ENCODE measurements at regions not wholly inside any gene's neighbourhood (a gene's known extent, or its start where the extent isn't known, plus 50 kb on each side); places are given as distances from the start of the nearest gene placed in this dataset.

- no peak for ATAC-seq
- no peaks in the 10 kb centered on the region for H3K27me3 Mint-ChIP-seq
- peaks cover 8% of the 10 kb centered on the region for H3K9me3 Mint-ChIP-seq
- H3K36me3 Mint-ChIP-seq: no peaks in the 10 kb centered on the region
- H3K27ac Mint-ChIP-seq: no peak overlapping the region
- no peak for DNase-seq (ENCODE audit: low spot score)
- no peak overlapping the region for H3K4me3 Mint-ChIP-seq
- H3K4me1 Mint-ChIP-seq (ENCODE audit: low read depth in 2 of 2): no peaks in the 10 kb centered on the region
Observed at GRCh38 chr2:164439885-164440284, 181.4 kb downstream of the GRB14 start.

- ATAC-seq: no peak
- Mint-ChIP-seq H3K4me3 (no peak overlapping the region), H3K4me1 (ENCODE audit: low read depth in 2 of 2) (no peaks in the 10 kb centered on the region), H3K9me3 (peaks cover 8% of the 10 kb centered on the region), H3K27me3 (no peaks in the 10 kb centered on the region), H3K27ac (no peak overlapping the region), H3K36me3 (no peaks in the 10 kb centered on the region)
- DNase-seq (ENCODE audit: low spot score): no peak
Observed at GRCh38 chr2:164439235-164439634, 182.0 kb downstream of the GRB14 start.

- Mint-ChIP-seq H3K27me3 (no peaks in the 10 kb centered on the region), H3K4me3 (no peak overlapping the region), H3K36me3 (no peaks in the 10 kb centered on the region), H3K4me1 (ENCODE audit: low read depth in 2 of 2) (no peaks in the 10 kb centered on the region), H3K27ac (no peak overlapping the region), H3K9me3 (peaks cover 8% of the 10 kb centered on the region)
- DNase-seq (ENCODE audit: low spot score) (no peak), ATAC-seq (no peak)
Observed at GRCh38 chr2:164438490-164439205, 182.6 kb downstream of the GRB14 start.

GRCh38 chr2:164436131-164436530, 185.2 kb downstream of the GRB14 start:
- Mint-ChIP-seq H3K27ac (no peak overlapping the region), H3K27me3 (no peaks in the 10 kb centered on the region), H3K9me3 (peaks cover 3% of the 10 kb centered on the region), H3K36me3 (no peaks in the 10 kb centered on the region), H3K4me3 (no peak overlapping the region), H3K4me1 (ENCODE audit: low read depth in 2 of 2) (no peaks in the 10 kb centered on the region)
- no peak for ATAC-seq
- DNase-seq (ENCODE audit: low spot score): no peak

GRCh38 chr2:164430166-164430783, 191.0 kb downstream of the GRB14 start:
- Mint-ChIP-seq H3K4me3 (no peak overlapping the region), H3K36me3 (peaks cover 3% of the 10 kb centered on the region), H3K9me3 (no peaks in the 10 kb centered on the region), H3K27ac (no peak overlapping the region), H3K27me3 (no peaks in the 10 kb centered on the region), H3K4me1 (ENCODE audit: low read depth in 2 of 2) (no peaks in the 10 kb centered on the region)
- ATAC-seq (no peak), DNase-seq (ENCODE audit: low spot score) (no peak)

- Mint-ChIP-seq H3K9me3 (no peaks in the 10 kb centered on the region), H3K4me1 (ENCODE audit: low read depth in 2 of 2) (no peaks in the 10 kb centered on the region), H3K27ac (no peak overlapping the region), H3K36me3 (peaks cover 5% of the 10 kb centered on the region), H3K4me3 (no peak overlapping the region), H3K27me3 (peaks cover 0 to 2% of the 10 kb centered on the region in 2 donors)
- no peak for DNase-seq (ENCODE audit: low spot score)
- no peak for ATAC-seq
Observed at GRCh38 chr2:164429354-164429753, 191.9 kb downstream of the GRB14 start.

GRCh38 chr2:164427111-164427510, 194.2 kb downstream of the GRB14 start:
- ATAC-seq: no peak
- Mint-ChIP-seq H3K36me3 (peaks cover 5% of the 10 kb centered on the region), H3K4me3 (no peak overlapping the region), H3K27ac (no peak overlapping the region), H3K27me3 (peaks cover 0 to 2% of the 10 kb centered on the region in 2 donors), H3K9me3 (no peaks in the 10 kb centered on the region), H3K4me1 (ENCODE audit: low read depth in 2 of 2) (no peaks in the 10 kb centered on the region)
- DNase-seq (ENCODE audit: low spot score): no peak

- H3K27ac Mint-ChIP-seq: no peak overlapping the region
- peaks cover 6% of the 10 kb centered on the region for H3K9me3 Mint-ChIP-seq
- ATAC-seq (no peak), DNase-seq (ENCODE audit: low spot score) (no peak)
- H3K4me1 Mint-ChIP-seq (ENCODE audit: low read depth in 2 of 2): no peaks in the 10 kb centered on the region
- H3K36me3 Mint-ChIP-seq: peaks cover 5% of the 10 kb centered on the region
- H3K27me3 Mint-ChIP-seq: peaks cover 0 to 2% of the 10 kb centered on the region in 2 donors
- H3K4me3 Mint-ChIP-seq: no peak overlapping the region
Observed at GRCh38 chr2:164420787-164421186, 200.5 kb downstream of the GRB14 start.

- H3K4me3 Mint-ChIP-seq: no peak overlapping the region
- H3K27ac Mint-ChIP-seq: no peak overlapping the region
- H3K27me3 Mint-ChIP-seq: no peaks in the 10 kb centered on the region
- H3K36me3 Mint-ChIP-seq: no peaks in the 10 kb centered on the region
- ATAC-seq (no peak), DNase-seq (ENCODE audit: low spot score) (no peak)
- H3K4me1 Mint-ChIP-seq (ENCODE audit: low read depth in 2 of 2): no peaks in the 10 kb centered on the region
- H3K9me3 Mint-ChIP-seq: peaks cover 9% of the 10 kb centered on the region
Observed at GRCh38 chr2:164412831-164413230, 208.5 kb downstream of the GRB14 start.

GRCh38 chr2:164389411-164389810, 231.9 kb downstream of the GRB14 start:
- Mint-ChIP-seq H3K4me1 (ENCODE audit: low read depth in 2 of 2) (no peaks in the 10 kb centered on the region), H3K36me3 (no peaks in the 10 kb centered on the region), H3K27ac (no peak overlapping the region), H3K27me3 (no peaks in the 10 kb centered on the region), H3K9me3 (peaks cover 10% of the 10 kb centered on the region), H3K4me3 (no peak overlapping the region)
- ATAC-seq (no peak), DNase-seq (ENCODE audit: low spot score) (no peak)

- Mint-ChIP-seq H3K27me3 (no peaks in the 10 kb centered on the region), H3K9me3 (peaks cover 10% of the 10 kb centered on the region), H3K36me3 (no peaks in the 10 kb centered on the region), H3K27ac (no peak overlapping the region), H3K4me1 (ENCODE audit: low read depth in 2 of 2) (no peaks in the 10 kb centered on the region), H3K4me3 (no peak overlapping the region)
- DNase-seq (ENCODE audit: low spot score): no peak
- ATAC-seq: no peak
Observed at GRCh38 chr2:164388511-164388910, 232.8 kb downstream of the GRB14 start.

GRCh38 chr2:164386231-164386630, 235.1 kb downstream of the GRB14 start:
- H3K9me3 Mint-ChIP-seq: peaks cover 8% of the 10 kb centered on the region
- no peak overlapping the region for H3K27ac Mint-ChIP-seq
- H3K4me1 Mint-ChIP-seq (ENCODE audit: low read depth in 2 of 2): no peaks in the 10 kb centered on the region
- no peak for ATAC-seq
- no peaks in the 10 kb centered on the region for H3K36me3 Mint-ChIP-seq
- DNase-seq (ENCODE audit: low spot score): no peak
- no peak overlapping the region for H3K4me3 Mint-ChIP-seq
- H3K27me3 Mint-ChIP-seq: no peaks in the 10 kb centered on the region

GRCh38 chr2:164384434-164384833, 236.8 kb downstream of the GRB14 start:
- Mint-ChIP-seq H3K27ac (no peak overlapping the region), H3K4me3 (no peak overlapping the region), H3K27me3 (no peaks in the 10 kb centered on the region), H3K9me3 (peaks cover 2% of the 10 kb centered on the region), H3K4me1 (ENCODE audit: low read depth in 2 of 2) (no peaks in the 10 kb centered on the region), H3K36me3 (no peaks in the 10 kb centered on the region)
- no peak for ATAC-seq
- DNase-seq (ENCODE audit: low spot score): no peak

GRCh38 chr2:164371916-164372315, 249.4 kb downstream of the GRB14 start:
- Mint-ChIP-seq H3K36me3 (no peaks in the 10 kb centered on the region), H3K4me3 (no peak overlapping the region), H3K4me1 (ENCODE audit: low read depth in 2 of 2) (no peaks in the 10 kb centered on the region), H3K27me3 (no peaks in the 10 kb centered on the region), H3K9me3 (peaks cover 8% of the 10 kb centered on the region), H3K27ac (no peak overlapping the region)
- DNase-seq (ENCODE audit: low spot score) (no peak), ATAC-seq (no peak)

- Mint-ChIP-seq H3K4me1 (ENCODE audit: low read depth in 2 of 2) (no peaks in the 10 kb centered on the region), H3K27me3 (no peaks in the 10 kb centered on the region), H3K4me3 (no peak overlapping the region), H3K9me3 (peaks cover 8% of the 10 kb centered on the region), H3K36me3 (no peaks in the 10 kb centered on the region), H3K27ac (no peak overlapping the region)
- ATAC-seq: no peak
- DNase-seq (ENCODE audit: low spot score): no peak
Observed at GRCh38 chr2:164369366-164369765, 251.9 kb downstream of the GRB14 start.

All from natural killer cell treated with Interleukin-12 subunit alpha and Interleukin-12 subunit beta and Interleukin-15 and Interleukin-18, amount 100 ng/mL, for 72 hours (primary cell).